Stomach (tissue), 4 donors: ENCODE measurements at regions not wholly inside any gene's neighbourhood (a gene's known extent, or its start where the extent isn't known, plus 50 kb on each side); places are given as distances from the start of the nearest gene placed in this dataset.

Source experiments
- CTCF ChIP-seq, 7 experiments: fragments of 450-650 bp in 4 of 7; fragments of 200-600 bp in 3 of 7; sonication (generic) in 3 of 7; IDR thresholded peaks; one replicate each; pipeline ENCODE4 v1.5.1; 2016 to 2019; ENCODE audit warnings: antibody characterized with exemption in 7 of 7, control low read depth in 2 of 7, mild to moderate bottlenecking in 1 of 7
- EP300 ChIP-seq: sonication (generic); formaldehyde crosslinking; IDR thresholded peaks from one replicate; pipeline ENCODE4 v1.6.1; 2017; ENCODE audit warnings: antibody characterized with exemption
- POLR2AphosphoS5 ChIP-seq, 3 donors: sonication (generic); formaldehyde crosslinking; IDR thresholded peaks; one replicate each; pipeline ENCODE4 v1.6.1; 2016; ENCODE audit warnings: antibody characterized with exemption in 3 of 3

GRCh38 chr5:98268162-98268860 is 505.2 kb upstream of the RGMB start:
- no peak for TF ChIP-seq POLR2AphosphoS5 (IDR thresholded peaks at IDR 0.05)
- TF ChIP-seq CTCF (IDR thresholded peaks at IDR 0.05) = no peak
- no peak for TF ChIP-seq EP300
